LNCaP clone FGC (cell line): ENCODE measurements at regions not wholly inside any gene's neighbourhood (a gene's known extent, or its start where the extent isn't known, plus 50 kb on each side); places are given as distances from the start of the nearest gene placed in this dataset.

Experiments used
- DNase-seq: peaks from one replicate; pipeline ENCODE4 v3.0.0-alpha.2; 2011; ENCODE audit warnings: low read depth
- H3K4me3 ChIP-seq: 2 replicates; pipeline ENCODE4 v1.5.1; 2011; ENCODE audit warnings: mild to moderate bottlenecking, low read depth, low read length, control low read depth
- TF ChIP-seq, protein P1 (sequence below): IDR thresholded peaks from 2 replicates; pipeline ENCODE4 v1.5.1; 2012; ENCODE audit warnings: mild to moderate bottlenecking; ENCODE audit not compliant: control insufficient read depth, insufficient read depth; ENCODE audit errors: extremely low read depth

DNA sequence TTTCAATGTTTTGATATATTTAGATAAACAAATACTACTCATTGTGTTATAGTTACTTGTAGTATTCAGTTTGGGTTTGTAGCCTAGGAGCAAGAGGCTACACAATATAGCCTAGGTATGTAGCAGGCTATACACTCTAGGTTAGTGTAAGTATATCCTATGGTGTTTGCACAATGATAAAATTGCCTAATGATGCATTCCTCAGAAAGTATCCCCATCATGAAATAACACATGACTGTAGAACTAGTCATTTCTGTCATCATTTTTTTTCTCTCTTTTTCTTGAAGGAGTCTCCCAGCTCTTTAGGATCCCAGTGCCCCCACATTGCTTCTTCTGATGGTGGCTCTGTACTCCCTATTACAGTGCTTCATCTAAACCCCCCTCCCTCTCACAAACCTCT, 157.7 kb upstream of the CADPS start:
- TF ChIP-seq, protein P1, sequence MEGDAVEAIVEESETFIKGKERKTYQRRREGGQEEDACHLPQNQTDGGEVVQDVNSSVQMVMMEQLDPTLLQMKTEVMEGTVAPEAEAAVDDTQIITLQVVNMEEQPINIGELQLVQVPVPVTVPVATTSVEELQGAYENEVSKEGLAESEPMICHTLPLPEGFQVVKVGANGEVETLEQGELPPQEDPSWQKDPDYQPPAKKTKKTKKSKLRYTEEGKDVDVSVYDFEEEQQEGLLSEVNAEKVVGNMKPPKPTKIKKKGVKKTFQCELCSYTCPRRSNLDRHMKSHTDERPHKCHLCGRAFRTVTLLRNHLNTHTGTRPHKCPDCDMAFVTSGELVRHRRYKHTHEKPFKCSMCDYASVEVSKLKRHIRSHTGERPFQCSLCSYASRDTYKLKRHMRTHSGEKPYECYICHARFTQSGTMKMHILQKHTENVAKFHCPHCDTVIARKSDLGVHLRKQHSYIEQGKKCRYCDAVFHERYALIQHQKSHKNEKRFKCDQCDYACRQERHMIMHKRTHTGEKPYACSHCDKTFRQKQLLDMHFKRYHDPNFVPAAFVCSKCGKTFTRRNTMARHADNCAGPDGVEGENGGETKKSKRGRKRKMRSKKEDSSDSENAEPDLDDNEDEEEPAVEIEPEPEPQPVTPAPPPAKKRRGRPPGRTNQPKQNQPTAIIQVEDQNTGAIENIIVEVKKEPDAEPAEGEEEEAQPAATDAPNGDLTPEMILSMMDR = no peak
- H3K4me3 ChIP-seq = no peak overlapping the region
- DNase-seq = no peak

DNA sequence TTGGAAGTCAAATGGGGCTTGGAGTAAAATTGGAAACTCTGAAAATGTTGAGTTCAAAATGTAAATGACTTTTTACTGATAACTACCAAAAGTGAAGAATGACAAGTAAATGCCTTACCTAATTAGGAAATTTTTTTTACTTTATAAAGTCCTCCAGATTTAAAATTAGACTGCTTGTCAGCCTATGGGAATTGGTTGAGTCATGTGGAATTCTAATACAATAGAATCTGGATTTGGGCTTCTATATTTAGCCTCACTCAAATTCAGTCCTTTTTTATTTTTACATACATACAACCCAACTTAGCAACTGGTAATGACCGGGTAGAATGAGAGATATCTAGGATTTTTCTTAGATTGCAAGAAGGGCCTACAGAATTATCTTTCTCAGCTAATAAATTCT, 158.9 kb upstream of the CADPS start:
- TF ChIP-seq, protein P1 = no peak
- no peak overlapping the region for H3K4me3 ChIP-seq
- DNase-seq = no peak

DNA sequence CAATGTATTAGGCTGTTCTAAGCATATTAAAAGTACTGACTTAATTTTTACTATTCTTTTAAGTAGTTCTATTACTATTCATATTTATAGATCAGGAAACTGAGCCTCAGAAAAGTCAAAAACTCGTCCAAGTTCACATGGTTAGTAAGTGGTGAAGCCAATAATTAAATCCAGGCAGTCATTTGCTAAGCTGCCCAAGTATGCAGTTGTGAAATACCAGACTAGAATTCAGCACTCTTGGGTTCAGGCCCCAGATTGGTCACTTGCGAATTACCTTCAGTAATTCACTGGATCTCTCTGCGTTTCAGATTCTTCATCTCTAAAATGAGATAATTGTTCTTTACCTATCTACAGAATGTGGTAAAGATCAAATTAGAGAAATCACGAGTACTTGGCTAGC, 161.9 kb upstream of the CADPS start:
- H3K4me3 ChIP-seq = no peak overlapping the region
- TF ChIP-seq, protein P1 = no peak
- no peak for DNase-seq

DNA sequence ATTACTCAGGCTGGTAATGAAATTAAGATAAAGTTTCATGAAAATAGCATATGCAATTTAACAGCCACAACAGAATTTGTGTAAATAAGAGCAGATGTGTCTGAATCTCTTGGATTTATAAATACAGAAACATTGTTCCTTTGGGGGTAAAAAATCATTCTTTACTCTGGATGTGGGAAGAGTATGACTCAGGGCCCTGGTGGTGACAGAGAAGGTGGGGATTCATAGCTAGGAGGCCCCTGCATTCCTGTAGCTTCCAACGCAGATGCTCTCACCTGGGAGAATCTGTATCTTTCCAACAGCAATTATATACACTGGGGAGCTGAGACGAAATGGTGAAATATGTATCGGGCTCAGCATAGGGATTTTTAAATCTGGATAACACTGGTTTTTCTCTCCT, 167.6 kb upstream of the CADPS start:
- TF ChIP-seq, protein P1 = no peak
- no peak for DNase-seq
- H3K4me3 ChIP-seq = no peak overlapping the region

DNA sequence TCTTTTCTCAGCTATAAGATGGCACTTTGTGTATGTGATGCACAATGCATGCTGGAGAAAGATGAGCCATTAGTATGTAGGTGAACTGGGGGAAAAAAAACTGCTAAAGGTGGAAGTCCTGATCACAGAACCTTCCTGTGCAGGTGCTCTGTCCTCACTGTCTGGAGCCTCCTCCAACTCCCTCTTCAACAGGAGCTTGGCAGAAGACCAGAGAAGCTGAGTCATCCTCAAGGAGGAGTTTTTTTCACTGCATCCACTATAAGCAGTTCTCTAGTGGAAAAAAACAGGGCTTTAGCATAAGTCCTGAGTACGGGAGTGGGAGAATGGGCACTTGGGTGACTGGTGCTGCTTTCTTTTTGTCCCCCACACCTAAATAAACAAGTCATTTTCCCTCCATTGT, 168.4 kb upstream of the CADPS start:
- no peak for DNase-seq
- TF ChIP-seq, protein P1 = no peak
- no peak overlapping the region for H3K4me3 ChIP-seq

DNA sequence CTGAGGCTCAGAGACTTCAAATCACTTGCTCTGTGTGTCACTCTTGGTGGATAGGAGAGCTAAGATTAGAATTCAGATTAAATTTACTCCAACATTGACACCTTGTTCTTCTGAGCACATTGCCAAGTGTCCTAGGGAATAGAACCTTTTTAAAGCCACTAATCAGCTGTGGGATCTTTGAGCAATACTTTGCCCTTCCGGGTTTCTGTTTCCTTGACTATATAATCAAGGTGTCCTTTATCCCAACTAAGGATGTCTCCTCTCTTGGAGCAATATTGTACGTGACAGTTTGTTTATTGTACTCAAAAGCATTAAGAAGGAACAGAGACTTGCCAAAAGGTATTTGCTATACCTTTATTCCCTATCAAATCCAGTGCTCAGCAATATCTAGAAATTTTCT, 170.9 kb upstream of the CADPS start:
- no peak for DNase-seq
- TF ChIP-seq, protein P1 = no peak
- H3K4me3 ChIP-seq = no peak overlapping the region

DNA sequence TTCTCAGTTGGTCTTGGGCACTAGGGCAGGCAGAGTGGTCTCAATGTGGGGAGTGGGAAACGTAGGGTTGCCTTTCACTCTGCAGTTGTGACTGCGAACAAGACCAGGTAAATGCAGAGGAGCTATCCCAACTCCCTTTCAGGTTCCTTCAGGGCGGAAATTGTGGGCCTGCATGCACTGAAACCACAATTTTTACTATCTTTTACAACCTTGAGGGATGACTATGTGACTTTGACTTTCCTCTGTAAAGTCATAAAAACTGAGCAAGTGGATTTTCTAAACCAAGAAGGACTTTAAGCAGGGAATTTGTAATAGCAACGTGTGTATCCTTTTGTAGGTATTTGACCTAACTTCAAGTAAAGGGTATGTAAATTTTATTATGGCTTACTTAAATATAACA, 171.4 kb upstream of the CADPS start:
- TF ChIP-seq, protein P1 = no peak
- H3K4me3 ChIP-seq = no peak overlapping the region
- DNase-seq = no peak
